OCI-LY7 (cell line): ENCODE measurements at regions not wholly inside any gene's neighbourhood (a gene's known extent, or its start where the extent isn't known, plus 50 kb on each side); places are given as distances from the start of the nearest gene placed in this dataset.

Source experiments
- BruUV-seq: library from RNA; stranded (reverse); fragments of 400-500 nt; replicated peaks from 2 replicates; lab custom pipeline; 2021; lab: Mats Ljungman, UMichigan
- CTCF ChIA-PET: fragments of 300-600 bp; sonication (Branson Sonifier 250); formaldehyde crosslinking; loops from one replicate; lab custom pipeline; 2022; ENCODE audit warnings: antibody characterized with exemption; ENCODE audit not compliant: unreplicated experiment; lab: Charles Lee
- POLR2A ChIA-PET: fragments of 300-600 bp; sonication (Branson Sonifier 250); formaldehyde crosslinking; loops from one replicate; lab custom pipeline; 2022; ENCODE audit warnings: antibody characterized with exemption; lab: Charles Lee
- DNase-seq: peaks from one replicate; pipeline ENCODE4 v3.0.0-alpha.2; 2015; ENCODE audit warnings: low spot score
- H2AFZ ChIP-seq: fragments of 200-600 bp; sonication (generic), shearing (Covaris generic); 2 replicates; pipeline ENCODE4 v1.6.1; 2014; ENCODE audit warnings: mild to moderate bottlenecking, antibody characterized with exemption, low read length, moderate library complexity
- H3K27ac ChIP-seq: fragments of 200-600 bp; sonication (generic); 2 replicates; pipeline ENCODE4 v1.5.1; 2014; ENCODE audit warnings: mixed run types, low read depth, mild to moderate bottlenecking, moderate library complexity, low read length, inconsistent platforms; ENCODE audit not compliant: poor library complexity, severe bottlenecking
- H3K36me3 ChIP-seq: fragments of 200-600 bp; sonication (generic); 2 replicates; pipeline ENCODE4 v1.6.1; 2014; ENCODE audit warnings: mild to moderate bottlenecking, antibody characterized with exemption, low read length, moderate library complexity, mixed read lengths; ENCODE audit not compliant: insufficient read depth
- H3K4me1 ChIP-seq: fragments of 200-600 bp; sonication (generic); 2 replicates; pipeline ENCODE4 v1.5.1; 2014; ENCODE audit warnings: mild to moderate bottlenecking, low read length; ENCODE audit not compliant: insufficient read depth, poor library complexity, severe bottlenecking
- H3K4me2 ChIP-seq: fragments of 200-600 bp; sonication (generic); 2 replicates; pipeline ENCODE4 v1.6.1; 2014; ENCODE audit warnings: mild to moderate bottlenecking, low read length
- H3K4me3 ChIP-seq: fragments of 200-600 bp; sonication (generic); 2 replicates; pipeline ENCODE4 v1.5.1; 2014; ENCODE audit warnings: mild to moderate bottlenecking, low read depth, low read length; ENCODE audit not compliant: poor library complexity, severe bottlenecking
- H3K79me2 ChIP-seq: fragments of 200-600 bp; sonication (generic); 2 replicates; pipeline ENCODE4 v1.6.1; 2016; ENCODE audit warnings: low read depth, mild to moderate bottlenecking, low read length, moderate library complexity, mixed read lengths; ENCODE audit not compliant: insufficient read depth
- H3K9me2 ChIP-seq: fragments of 200-600 bp; sonication (generic); 2 replicates; pipeline ENCODE4 v1.6.1; 2016; ENCODE audit warnings: mild to moderate bottlenecking, low read length, mixed read lengths; ENCODE audit not compliant: insufficient read depth
- H3K9me3 ChIP-seq: fragments of 200-600 bp; sonication (generic); 2 replicates; pipeline ENCODE4 v1.6.1; 2014; ENCODE audit warnings: mild to moderate bottlenecking, mixed run types, low read length, mixed read lengths
- H4K20me1 ChIP-seq: fragments of 200-600 bp; sonication (generic); 2 replicates; pipeline ENCODE4 v1.6.1; 2014; ENCODE audit warnings: mild to moderate bottlenecking, antibody characterized with exemption, low read length, moderate library complexity, mixed read lengths; ENCODE audit not compliant: insufficient read depth
- CTCF ChIP-seq: fragments of 200-600 bp; sonication (generic); conservative IDR thresholded peaks from 2 replicates; pipeline ENCODE4 v1.5.1; 2014; ENCODE audit warnings: mild to moderate bottlenecking, antibody characterized with exemption, low read length, moderate library complexity, mixed read lengths
- EZH2phosphoT487 ChIP-seq: fragments of 200-600 bp; sonication (generic); IDR thresholded peaks from 2 replicates; pipeline ENCODE4 v1.6.1; 2018; ENCODE audit warnings: low read depth, borderline replicate concordance, mild to moderate bottlenecking, mixed run types, antibody characterized with exemption, low read length, moderate library complexity, mixed read lengths
- intact Hi-C: fragments of 100-400 bp; cut with micrococcal nuclease; formaldehyde crosslinking; loops from one replicate; pipeline ENCODE4 v1.10.0; 2022; ENCODE audit not compliant: unreplicated experiment

GRCh38 chr3:163548015-163548414 lies 1530.3 kb downstream of the SI start:
- BruUV-seq: no TSS peak
- H3K9me2 ChIP-seq: no peaks in the 10 kb centered on the region
- intact Hi-C loops: no loop called here
- TF ChIP-seq CTCF (no peak), EZH2phosphoT487 (no peak)
- DNase-seq: no peak
- H3K4me3 ChIP-seq: no peak overlapping the region
- ChIA-PET CTCF (no interaction called here), POLR2A (no interaction called here)
- H4K20me1 ChIP-seq: no peaks in the 10 kb centered on the region
- no peak overlapping the region for H3K4me2 ChIP-seq
- H3K9me3 ChIP-seq: no peaks in the 10 kb centered on the region
- no peak overlapping the region for H2AFZ ChIP-seq
- no peaks in the 10 kb centered on the region for H3K36me3 ChIP-seq
- H3K4me1 ChIP-seq: no peaks in the 10 kb centered on the region
- H3K79me2 ChIP-seq: no peaks in the 10 kb centered on the region
- no peak overlapping the region for H3K27ac ChIP-seq

GRCh38 chr3:163547014-163547685 lies 1531.1 kb downstream of the SI start:
- Histone ChIP-seq H3K4me2 (no peak overlapping the region), H3K9me2 (no peaks in the 10 kb centered on the region), H3K9me3 (no peaks in the 10 kb centered on the region), H4K20me1 (no peaks in the 10 kb centered on the region), H3K36me3 (no peaks in the 10 kb centered on the region), H3K27ac (no peak overlapping the region), H3K79me2 (no peaks in the 10 kb centered on the region), H3K4me1 (no peaks in the 10 kb centered on the region), H3K4me3 (no peak overlapping the region), H2AFZ (no peak overlapping the region)
- intact Hi-C loops: no loop called here
- ChIA-PET POLR2A (interaction anchor here (0.6 kb wide), 1 partner anchor 19 kb away, joined by 3 read pairs; no protein-coding TSS in a partner anchor), CTCF (no interaction called here)
- no TSS peak for BruUV-seq
- TF ChIP-seq EZH2phosphoT487: no peak
- no peak for TF ChIP-seq CTCF
- DNase-seq: no peak

GRCh38 chr3:163543662-163544061 lies 1534.6 kb downstream of the SI start:
- CTCF ChIA-PET: no interaction called here
- Histone ChIP-seq H3K27ac (no peak overlapping the region), H3K79me2 (no peaks in the 10 kb centered on the region), H4K20me1 (no peaks in the 10 kb centered on the region), H3K4me1 (no peaks in the 10 kb centered on the region), H2AFZ (no peak overlapping the region), H3K9me3 (no peaks in the 10 kb centered on the region), H3K9me2 (no peaks in the 10 kb centered on the region), H3K4me3 (no peak overlapping the region), H3K4me2 (no peak overlapping the region), H3K36me3 (no peaks in the 10 kb centered on the region)
- no peak for DNase-seq
- intact Hi-C loops: no loop called here
- TF ChIP-seq EZH2phosphoT487 (no peak), CTCF (no peak)
- POLR2A ChIA-PET: interaction anchor here (1.2 kb wide), 1 partner anchor 17 kb away, joined by 3 read pairs; no protein-coding TSS in a partner anchor
- BruUV-seq: no TSS peak
